HG03439 (cell line): ENCODE measurements at regions not wholly inside any gene's neighbourhood (a gene's known extent, or its start where the extent isn't known, plus 50 kb on each side); places are given as distances from the start of the nearest gene placed in this dataset.
"Not testable (repeated sequence)": the region's sequence is repeated elsewhere in the genome, so short reads cannot be mapped to it uniquely, and the experiment has no call there.

ENCODE experiments used
- ATAC-seq: cut with Tn5 transposase; IDR thresholded peaks from one replicate; pipeline ENCODE4 v1.9.1; 2021; ENCODE audit warnings: mild to moderate bottlenecking, moderate library complexity; ENCODE audit not compliant: unreplicated experiment

DNA sequence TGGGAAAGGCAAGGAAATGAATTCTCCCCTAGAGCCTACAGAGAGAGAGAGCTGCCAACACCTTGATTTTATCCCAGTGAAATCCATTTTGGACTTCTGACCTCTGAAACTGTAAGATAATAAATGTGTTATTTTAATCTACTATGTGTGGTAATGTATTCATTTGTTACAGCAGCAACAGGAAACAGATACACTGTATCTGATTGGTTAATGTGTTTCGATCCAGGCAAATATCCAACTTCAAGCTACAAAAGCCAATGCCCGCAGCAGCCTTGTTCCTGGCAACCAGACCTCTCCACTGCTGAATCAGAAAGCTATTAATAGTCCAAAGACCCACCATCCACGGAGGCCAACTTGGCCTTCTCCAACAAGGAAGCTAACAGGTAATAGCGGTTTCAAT, 318.1 kb downstream of the PTTG2 start:
- ATAC-seq: no peak

GRCh38 chr4:38279077-38279476, 318.9 kb downstream of the PTTG2 start:
- ATAC-seq: no peak

GRCh38 chr4:38279650-38280322, 319.6 kb downstream of the PTTG2 start:
- no peak for ATAC-seq

- ATAC-seq: no peak
Measured at GRCh38 chr4:38280323-38280706, 320.1 kb downstream of the PTTG2 start.

- ATAC-seq: no peak
Measured at GRCh38 chr4:38281371-38282071, 321.3 kb downstream of the PTTG2 start.

DNA sequence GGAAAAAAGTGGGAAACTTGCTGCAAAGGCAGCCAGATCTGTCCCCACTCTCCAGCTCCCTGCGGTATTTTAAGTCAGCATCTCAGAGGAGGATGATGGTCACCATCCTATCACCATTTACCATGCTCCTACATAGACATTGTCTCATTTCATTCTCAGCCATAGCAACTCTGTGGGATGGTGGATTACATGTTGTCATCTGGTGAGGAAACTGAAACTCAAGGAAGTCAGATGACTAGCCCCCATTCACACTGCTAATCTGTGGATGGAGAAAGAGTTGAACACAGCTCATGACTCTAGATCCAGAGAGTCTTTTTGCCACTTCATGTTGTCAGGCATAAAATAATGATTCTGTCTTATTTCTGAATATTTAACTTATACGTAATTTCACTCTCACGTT, 323.5 kb downstream of the PTTG2 start:
- ATAC-seq: no peak

DNA sequence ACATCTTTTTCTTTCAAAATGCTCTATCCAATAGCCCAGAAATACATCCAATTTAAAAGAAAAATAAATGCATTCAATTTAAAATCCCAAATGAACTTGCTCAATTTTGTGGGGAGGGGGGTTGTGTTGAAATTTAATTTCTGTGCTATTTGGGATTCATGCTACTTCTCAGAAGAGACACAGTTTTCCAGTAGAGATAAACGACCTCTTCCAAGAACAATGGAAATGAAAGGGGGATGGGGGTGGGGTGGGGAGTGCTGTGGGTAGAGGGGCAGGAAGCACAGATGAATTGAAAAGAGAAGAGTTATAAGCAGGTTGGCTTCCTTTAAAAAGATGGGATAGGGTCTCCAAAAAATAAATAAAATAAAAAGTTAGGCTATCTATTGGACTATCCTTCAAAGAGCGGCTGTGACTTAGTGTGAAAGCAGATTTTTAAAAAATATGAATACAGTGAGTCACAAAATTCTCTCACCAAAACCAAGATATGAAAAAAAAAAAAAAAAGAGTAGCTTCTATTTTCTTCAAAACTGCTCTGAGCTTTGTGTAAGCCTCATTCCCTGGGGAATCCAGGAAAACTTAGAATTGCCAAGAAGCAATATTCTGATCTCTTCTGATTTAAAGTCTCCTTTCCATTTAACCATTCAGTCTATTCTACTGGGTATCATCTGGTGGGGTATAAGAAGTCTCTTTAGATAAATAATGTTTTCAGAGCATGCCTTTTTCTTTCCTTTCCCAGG, 324.3 kb downstream of the PTTG2 start:
- no peak for ATAC-seq

DNA sequence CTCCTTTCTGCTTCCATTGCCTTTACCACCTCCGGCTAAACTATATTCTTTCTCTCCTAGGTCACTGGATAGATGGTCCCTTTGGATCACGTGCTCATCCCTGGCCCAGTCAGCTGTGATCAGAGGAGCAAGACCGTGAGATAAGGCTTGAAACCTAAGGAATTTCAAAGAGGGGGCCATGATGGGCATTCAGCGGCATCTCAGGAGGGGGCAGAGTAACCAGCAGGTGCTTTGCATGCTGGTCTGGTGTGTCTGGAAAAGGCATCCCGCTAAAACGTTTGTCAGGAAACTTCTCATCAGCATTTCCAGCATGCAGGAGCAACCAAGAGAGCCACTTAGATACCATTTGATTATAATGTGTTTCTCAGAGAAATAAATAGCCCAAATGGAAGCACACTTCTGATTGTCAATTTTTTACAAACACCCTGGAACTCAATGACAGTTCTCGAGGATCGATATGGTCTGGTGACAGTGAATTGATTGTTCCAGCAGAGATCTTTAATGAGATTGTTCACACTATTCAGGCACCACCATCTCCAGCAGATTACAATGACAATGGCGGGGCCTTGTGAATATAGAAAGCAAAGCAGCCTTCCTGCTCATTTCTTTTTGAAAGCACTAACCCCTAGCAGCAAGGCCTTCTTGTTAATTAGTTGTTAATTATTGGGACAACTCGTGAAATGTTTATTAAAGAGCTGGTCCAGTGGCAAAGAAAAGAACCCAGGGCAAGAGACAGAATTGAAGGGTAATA, 327.1 kb downstream of the PTTG2 start:
- no peak for ATAC-seq

GRCh38 chr4:38289553-38289952, 329.4 kb downstream of the PTTG2 start:
- ATAC-seq: no peak

GRCh38 chr4:38290366-38290765, 330.2 kb downstream of the PTTG2 start:
- ATAC-seq: no peak

DNA sequence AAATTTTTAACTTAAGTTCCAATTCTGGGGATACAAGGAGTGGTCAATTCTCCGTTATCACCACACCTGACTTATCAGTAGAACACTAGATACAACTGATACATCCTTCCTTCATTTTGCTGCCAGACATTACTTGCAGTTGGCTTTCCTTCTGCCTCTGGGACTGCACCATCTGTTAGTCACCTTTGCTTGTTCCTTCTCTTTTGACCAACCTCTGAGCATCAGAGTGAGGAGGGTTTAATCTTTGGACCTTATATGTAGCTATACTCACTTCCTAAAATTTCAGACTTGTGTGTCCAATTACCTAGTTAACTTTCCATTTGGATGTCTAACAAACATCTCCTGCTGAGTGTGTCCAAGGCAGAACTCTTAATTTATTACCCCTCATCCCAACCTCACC, 330.7 kb downstream of the PTTG2 start:
- ATAC-seq: no peak

DNA sequence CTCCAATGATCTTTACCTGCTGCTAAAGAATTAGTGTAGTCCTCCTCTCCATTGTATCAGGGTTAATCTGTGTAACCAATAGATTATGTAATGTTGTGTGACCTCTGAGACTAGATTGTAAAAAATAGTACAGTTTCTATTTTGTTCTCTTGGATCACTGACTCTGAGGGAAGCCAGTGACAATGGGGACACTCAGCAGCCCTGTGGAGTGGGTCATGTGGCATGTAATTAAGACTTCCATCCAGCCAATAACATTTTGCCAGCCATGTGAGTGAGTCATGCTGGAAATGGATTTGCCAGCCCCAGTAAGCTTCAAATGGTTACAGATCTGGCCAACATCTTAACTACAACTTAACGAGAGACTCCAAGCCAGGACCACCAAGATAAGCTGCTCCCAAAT, 332.3 kb downstream of the PTTG2 start:
- ATAC-seq: no peak

DNA sequence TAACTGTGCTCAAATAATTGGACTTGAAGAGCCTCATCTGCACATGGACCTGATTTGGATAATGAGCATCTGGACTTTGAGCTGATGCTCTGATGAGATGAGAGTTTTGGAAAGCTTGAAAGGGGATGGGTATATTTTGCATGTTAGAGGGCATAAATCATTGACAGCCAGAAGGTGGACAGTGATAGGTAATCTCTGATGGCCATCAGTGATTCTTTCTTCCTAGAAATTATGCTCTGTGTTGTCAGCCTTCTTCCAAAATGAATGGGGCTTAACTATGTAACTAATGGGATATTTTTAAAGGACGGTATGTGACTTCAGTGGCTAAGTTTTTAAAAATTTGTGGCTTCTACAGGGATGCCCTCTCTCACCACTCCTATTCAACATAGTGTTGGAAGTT, 334.0 kb downstream of the PTTG2 start:
- no peak for ATAC-seq

GRCh38 chr4:38297061-38297460, 336.9 kb downstream of the PTTG2 start:
- ATAC-seq: no peak

- ATAC-seq: no peak
Measured at GRCh38 chr4:38298868-38299713, 338.9 kb downstream of the PTTG2 start.

DNA sequence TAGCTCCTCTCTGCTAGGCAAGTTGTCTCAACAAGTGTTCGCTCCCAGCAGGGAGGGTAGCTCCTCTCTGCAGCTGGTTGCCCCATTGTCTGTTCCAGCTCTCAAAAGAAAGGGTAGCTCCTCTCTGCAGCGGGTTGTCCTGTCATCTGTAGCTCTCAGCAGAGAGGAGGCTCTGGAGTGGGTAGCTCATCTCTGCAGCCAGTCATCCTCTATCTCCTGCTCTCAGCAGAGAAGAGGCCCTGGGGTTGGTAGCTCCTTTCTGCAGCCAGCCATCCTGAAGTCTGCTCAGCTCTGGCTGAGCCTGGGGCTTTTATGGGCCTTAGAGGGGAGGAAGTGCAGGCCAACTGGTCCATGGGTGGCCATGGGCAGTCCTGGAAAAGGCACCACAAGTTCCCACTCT, 342.7 kb downstream of the PTTG2 start:
- ATAC-seq: no peak

- not testable (repeated sequence) for ATAC-seq
Measured at GRCh38 chr4:38304460-38304859, 344.3 kb downstream of the PTTG2 start.

GRCh38 chr4:38306482-38307071, 346.4 kb downstream of the PTTG2 start:
- ATAC-seq: peak; percentile 50

GRCh38 chr4:38308728-38309311, 348.6 kb downstream of the PTTG2 start:
- no peak for ATAC-seq

DNA sequence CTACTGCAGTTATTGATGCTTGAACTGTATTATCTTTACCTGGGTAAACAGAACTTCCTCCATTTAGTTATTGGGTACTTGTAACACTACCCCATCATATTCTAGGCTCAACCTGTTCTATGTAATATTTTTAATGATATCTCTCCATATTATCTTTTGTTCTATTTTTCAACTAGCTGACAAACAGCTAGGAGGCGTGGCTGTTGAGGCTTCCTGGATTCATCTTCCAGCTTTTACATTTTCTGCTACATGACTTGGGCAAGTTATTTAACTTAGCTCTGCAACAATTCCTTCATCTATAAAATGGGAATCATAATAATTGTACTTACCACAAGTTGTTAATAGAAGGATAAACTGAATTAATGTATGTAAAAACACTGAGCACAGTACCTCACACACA, 349.3 kb downstream of the PTTG2 start:
- ATAC-seq: no peak
